Gastroesophageal sphincter (tissue), 4 donors: ENCODE measurements at regions not wholly inside any gene's neighbourhood (a gene's known extent, or its start where the extent isn't known, plus 50 kb on each side); places are given as distances from the start of the nearest gene placed in this dataset.

Experiments
- ATAC-seq: fragments of 150-250 bp; one replicate; pipeline ENCODE4 v1.9.1; 2016; ENCODE audit warnings: mild to moderate bottlenecking, moderate library complexity
- H3K27ac ChIP-seq, 4 donors: fragments of 200-600 bp; sonication (generic) in 3 of 4; 1 replicate in 3 of 4; 2 replicates in 1 of 4; pipeline ENCODE4 v1.5.1; 2016 to 2019
- H3K27me3 ChIP-seq: fragments of 200-600 bp; sonication (generic); one replicate; pipeline ENCODE4 v1.5.1; 2019
- H3K36me3 ChIP-seq, 2 donors: fragments of 200-600 bp; sonication (generic); one replicate each; pipeline ENCODE4 v1.5.1; 2019; ENCODE audit warnings: control low read depth in 1 of 2
- H3K4me1 ChIP-seq, 3 donors: fragments of 200-600 bp; sonication (generic); 1 replicate in 2 of 3; 2 replicates in 1 of 3; pipeline ENCODE4 v1.5.1; 2016 to 2019; ENCODE audit warnings: control low read depth in 2 of 3
- H3K4me3 ChIP-seq, 2 donors: fragments of 200-600 bp; sonication (generic); one replicate each; pipeline ENCODE4 v1.5.1; 2019; ENCODE audit warnings: mild to moderate bottlenecking in 1 of 2, moderate library complexity in 1 of 2
- H3K9me3 ChIP-seq, 3 donors: fragments of 200-600 bp; sonication (generic); one replicate each; pipeline ENCODE4 v1.5.1; 2017 to 2019; ENCODE audit warnings: control low read depth in 2 of 3
- EP300 ChIP-seq: sonication (generic); formaldehyde crosslinking; IDR thresholded peaks from one replicate; pipeline ENCODE4 v1.6.1; 2017; ENCODE audit warnings: antibody characterized with exemption, mild to moderate bottlenecking
- POLR2A ChIP-seq, 2 donors: fragments of 450-650 bp; IDR thresholded peaks; one replicate each; pipeline ENCODE4 v1.6.1; 2017; ENCODE audit warnings: antibody characterized with exemption in 2 of 2, mild to moderate bottlenecking in 2 of 2, moderate library complexity in 1 of 2
- POLR2AphosphoS5 ChIP-seq: sonication (generic); formaldehyde crosslinking; IDR thresholded peaks from one replicate; pipeline ENCODE4 v1.6.1; 2017; ENCODE audit warnings: antibody characterized with exemption
- WGBS, 2 donors: methylation state at CpG; one replicate each; pipeline ENCODE4 v1.1.5; 2018; ENCODE audit warnings: low coverage in 1 of 2; 5-methylcytosine and 5-hydroxymethylcytosine counted together
- TF ChIP-seq, protein P1 (sequence below), 4 experiments: fragments of 200-600 bp in 2 of 4; fragments of 450-650 bp in 2 of 4; sonication (generic) in 1 of 4; IDR thresholded peaks; one replicate each; pipeline ENCODE4 v1.5.1; 2017 to 2019; ENCODE audit warnings: antibody characterized with exemption in 4 of 4, mild to moderate bottlenecking in 2 of 4, moderate library complexity in 2 of 4

DNA sequence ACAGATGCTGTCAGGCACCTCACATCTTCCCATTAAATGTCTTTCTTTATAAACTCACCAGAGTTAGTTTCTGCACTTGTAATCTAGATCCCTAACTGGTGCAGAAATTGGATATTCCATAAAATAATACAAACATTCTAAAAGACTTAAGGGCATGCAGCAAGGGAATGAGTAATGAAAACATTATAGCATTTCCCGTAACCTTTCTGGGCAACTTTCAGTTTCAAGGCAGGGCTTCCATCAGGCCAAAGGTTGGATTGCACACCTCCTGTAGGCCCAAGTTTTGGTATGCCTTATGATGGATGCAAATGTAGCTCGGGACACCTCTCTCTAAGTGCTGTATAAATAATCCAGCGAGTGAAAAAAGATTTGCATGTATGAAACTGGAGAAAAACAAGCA, 129.9 kb upstream of the LYZL2 start:
- ATAC-seq = no peak
- H3K9me3 ChIP-seq = no peaks in the 10 kb centered on the region
- no peak overlapping the region for H3K27ac ChIP-seq
- no peaks in the 10 kb centered on the region for H3K36me3 ChIP-seq
- TF ChIP-seq POLR2A (IDR thresholded peaks at IDR 0.05) (no peak), POLR2AphosphoS5 (peak; percentile 9)
- peaks cover 0 to 6% (median 3%) of the 10 kb centered on the region in 3 donors for H3K4me1 ChIP-seq
- H3K4me3 ChIP-seq = no peak overlapping the region
- H3K27me3 ChIP-seq = no peaks in the 10 kb centered on the region
- 57 to 64% methylated on average over 3 of the region's 3 CpGs for WGBS, 2 donors

GRCh38 chr10:30758338-30758737, 128.8 kb upstream of the LYZL2 start:
- no peak for TF ChIP-seq POLR2AphosphoS5
- TF ChIP-seq, protein P1, sequence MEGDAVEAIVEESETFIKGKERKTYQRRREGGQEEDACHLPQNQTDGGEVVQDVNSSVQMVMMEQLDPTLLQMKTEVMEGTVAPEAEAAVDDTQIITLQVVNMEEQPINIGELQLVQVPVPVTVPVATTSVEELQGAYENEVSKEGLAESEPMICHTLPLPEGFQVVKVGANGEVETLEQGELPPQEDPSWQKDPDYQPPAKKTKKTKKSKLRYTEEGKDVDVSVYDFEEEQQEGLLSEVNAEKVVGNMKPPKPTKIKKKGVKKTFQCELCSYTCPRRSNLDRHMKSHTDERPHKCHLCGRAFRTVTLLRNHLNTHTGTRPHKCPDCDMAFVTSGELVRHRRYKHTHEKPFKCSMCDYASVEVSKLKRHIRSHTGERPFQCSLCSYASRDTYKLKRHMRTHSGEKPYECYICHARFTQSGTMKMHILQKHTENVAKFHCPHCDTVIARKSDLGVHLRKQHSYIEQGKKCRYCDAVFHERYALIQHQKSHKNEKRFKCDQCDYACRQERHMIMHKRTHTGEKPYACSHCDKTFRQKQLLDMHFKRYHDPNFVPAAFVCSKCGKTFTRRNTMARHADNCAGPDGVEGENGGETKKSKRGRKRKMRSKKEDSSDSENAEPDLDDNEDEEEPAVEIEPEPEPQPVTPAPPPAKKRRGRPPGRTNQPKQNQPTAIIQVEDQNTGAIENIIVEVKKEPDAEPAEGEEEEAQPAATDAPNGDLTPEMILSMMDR (IDR thresholded peaks at IDR 0.05) = no peak
- TF ChIP-seq EP300 = no peak
- no peak for TF ChIP-seq POLR2A (IDR thresholded peaks at IDR 0.05)
- Histone ChIP-seq H3K4me1 (peaks cover 0 to 11% (median 3%) of the 10 kb centered on the region in 3 donors), H3K36me3 (no peaks in the 10 kb centered on the region), H3K4me3 (no peak overlapping the region), H3K9me3 (no peaks in the 10 kb centered on the region), H3K27ac (no peak overlapping the region), H3K27me3 (no peaks in the 10 kb centered on the region)
- ATAC-seq = no peak
- WGBS, 2 donors = 29 to 44% methylated on average over 1 of the region's 1 CpG

DNA sequence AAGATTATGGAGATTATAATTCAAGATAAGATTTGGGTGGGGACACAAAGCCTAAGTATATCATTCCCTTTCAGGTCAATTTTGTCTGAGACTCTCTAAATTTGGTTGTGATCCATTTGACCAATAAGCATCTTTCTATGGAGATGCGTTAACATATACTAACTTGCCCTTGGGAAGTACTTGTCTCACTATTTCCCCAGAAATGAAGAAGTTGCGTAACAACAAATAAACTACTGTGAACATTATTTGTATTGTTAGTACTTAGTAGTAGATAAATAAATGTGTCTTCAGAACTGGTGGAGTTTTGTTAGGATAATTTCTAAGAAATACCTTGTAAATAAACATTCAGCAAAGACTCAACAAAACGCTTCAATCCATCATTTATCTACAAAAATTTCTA, 127.3 kb upstream of the LYZL2 start:
- no peak overlapping the region for H3K27ac ChIP-seq
- H3K9me3 ChIP-seq = no peaks in the 10 kb centered on the region
- TF ChIP-seq POLR2A (IDR thresholded peaks at IDR 0.05) (no peak), POLR2AphosphoS5 (no peak)
- TF ChIP-seq, protein P1 (IDR thresholded peaks at IDR 0.05) = no peak
- peaks cover 0 to 12% (median 3%) of the 10 kb centered on the region in 3 donors for H3K4me1 ChIP-seq
- H3K27me3 ChIP-seq = no peaks in the 10 kb centered on the region
- 98% methylated on average over 3 of the region's 3 CpGs for WGBS, 2 donors
- no peaks in the 10 kb centered on the region for H3K36me3 ChIP-seq
- no peak overlapping the region for H3K4me3 ChIP-seq
- no peak for ATAC-seq

DNA sequence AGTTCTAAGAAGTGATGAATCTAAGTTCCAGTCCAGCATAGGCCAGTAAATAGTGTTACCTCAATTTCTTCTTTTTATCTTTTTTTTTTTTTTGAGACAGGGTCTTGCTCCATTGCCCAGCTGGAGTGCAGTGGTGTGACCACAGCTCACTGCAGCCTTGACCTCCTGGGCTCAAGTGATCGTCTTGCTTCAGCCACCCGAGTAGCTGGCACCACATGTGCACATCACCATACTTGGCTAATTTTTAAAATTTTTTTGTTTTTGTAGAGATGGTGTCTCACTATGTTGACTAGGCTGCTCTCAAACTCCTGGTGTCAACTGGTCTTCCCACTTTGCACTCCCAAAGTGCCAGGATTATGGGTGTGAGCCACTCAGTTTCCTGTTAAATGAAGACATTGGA, 126.6 kb upstream of the LYZL2 start:
- Histone ChIP-seq H3K27ac (peak overlapping the region in 1 of 4 donors; percentile 66), H3K4me1 (peaks cover 0 to 19% (median 3%) of the 10 kb centered on the region in 3 donors), H3K27me3 (no peaks in the 10 kb centered on the region), H3K4me3 (no peak overlapping the region), H3K9me3 (no peaks in the 10 kb centered on the region), H3K36me3 (no peaks in the 10 kb centered on the region)
- no peak for ATAC-seq
- 65% methylated on average over 2 of the region's 2 CpGs; no CpG with 5 or more reads in 1 of the 2 donors for WGBS, 2 donors
- no peak for TF ChIP-seq EP300

DNA sequence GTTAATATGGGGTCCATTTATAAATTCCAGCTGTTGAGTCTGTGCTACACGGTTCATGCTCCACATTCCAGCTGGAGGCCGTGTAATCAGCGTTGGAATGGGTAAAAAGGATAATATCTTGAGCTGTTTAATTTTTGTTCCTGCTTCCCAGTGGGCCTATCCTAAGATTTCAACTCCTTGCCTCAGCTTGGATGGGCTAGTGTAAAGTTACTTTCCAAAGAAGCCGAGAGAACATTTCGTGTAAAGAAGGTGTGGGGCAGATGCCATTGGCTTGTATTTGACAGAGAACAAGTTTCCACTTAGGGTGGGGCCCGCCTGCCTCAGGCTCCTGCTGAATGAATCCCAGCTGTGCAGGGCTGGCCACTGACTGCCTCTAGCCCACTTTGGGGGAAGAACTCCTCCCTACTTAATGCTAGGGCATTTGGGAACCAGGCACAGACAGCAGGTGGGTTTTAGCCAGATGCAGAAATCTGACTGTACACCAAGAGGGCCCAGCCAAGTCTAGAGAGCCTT, 125.9 kb upstream of the LYZL2 start:
- peak; percentile 65 for ATAC-seq
- H3K4me3 ChIP-seq = no peak overlapping the region
- TF ChIP-seq EP300 = no peak
- TF ChIP-seq POLR2A (IDR thresholded peaks at IDR 0.05) = no peak
- TF ChIP-seq, protein P1 (IDR thresholded peaks at IDR 0.05) = no peak
- TF ChIP-seq POLR2AphosphoS5 = no peak
- 43 to 81% methylated on average over 5 to 6 of the region's 6 CpGs for WGBS, 2 donors
- H3K9me3 ChIP-seq = no peaks in the 10 kb centered on the region
- peaks cover 0 to 20% (median 3%) of the 10 kb centered on the region in 3 donors for H3K4me1 ChIP-seq
- peak overlapping the region in 3 of 4 donors; percentile 35 to 68 (median 66) for H3K27ac ChIP-seq
- no peaks in the 10 kb centered on the region for H3K27me3 ChIP-seq
- H3K36me3 ChIP-seq = no peaks in the 10 kb centered on the region

DNA sequence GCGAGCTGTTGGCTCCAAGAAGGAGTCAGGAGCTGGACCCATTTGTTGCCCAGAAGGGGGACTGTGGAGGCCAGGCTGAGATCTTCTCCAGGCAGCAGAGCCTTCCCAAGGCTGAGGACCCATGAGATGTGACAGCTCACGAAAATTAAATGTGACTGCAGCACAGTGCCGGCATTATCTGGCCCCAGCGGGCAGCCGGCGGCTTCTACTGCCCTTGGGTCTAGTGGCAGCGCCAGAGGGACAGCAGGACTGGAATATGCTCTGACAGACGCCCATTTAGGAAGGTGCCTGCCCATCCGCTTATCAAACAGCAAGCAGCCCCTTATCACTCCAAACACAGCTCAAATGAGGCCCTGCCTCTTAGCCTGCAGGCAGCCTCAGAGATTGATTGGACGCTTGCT, 122.9 kb upstream of the LYZL2 start:
- Histone ChIP-seq H3K9me3 (no peaks in the 10 kb centered on the region), H3K4me3 (no peak overlapping the region), H3K27me3 (no peaks in the 10 kb centered on the region), H3K36me3 (no peaks in the 10 kb centered on the region), H3K27ac (peak overlapping the region in 2 of 4 donors; percentile 47 to 57), H3K4me1 (peaks cover 0 to 20% (median 3%) of the 10 kb centered on the region in 3 donors)
- TF ChIP-seq EP300 = no peak
- TF ChIP-seq POLR2A (IDR thresholded peaks at IDR 0.05) = no peak
- TF ChIP-seq POLR2AphosphoS5 = no peak
- TF ChIP-seq, protein P1 (IDR thresholded peaks at IDR 0.05) = no peak
- WGBS, 2 donors = 95 to 100% methylated on average over 1 to 9 of the region's 10 CpGs
- ATAC-seq = no peak
